HG03280 (cell line): ENCODE measurements at regions not wholly inside any gene's neighbourhood (a gene's known extent, or its start where the extent isn't known, plus 50 kb on each side); places are given as distances from the start of the nearest gene placed in this dataset.

Source experiments
- ATAC-seq: cut with Tn5 transposase; IDR thresholded peaks from one replicate; pipeline ENCODE4 v1.9.1; 2021; ENCODE audit warnings: mild to moderate bottlenecking, moderate library complexity; ENCODE audit not compliant: unreplicated experiment

GRCh38 chr16:62408760-62409159 is 372.5 kb upstream of the CDH8 start:
- no peak for ATAC-seq

DNA sequence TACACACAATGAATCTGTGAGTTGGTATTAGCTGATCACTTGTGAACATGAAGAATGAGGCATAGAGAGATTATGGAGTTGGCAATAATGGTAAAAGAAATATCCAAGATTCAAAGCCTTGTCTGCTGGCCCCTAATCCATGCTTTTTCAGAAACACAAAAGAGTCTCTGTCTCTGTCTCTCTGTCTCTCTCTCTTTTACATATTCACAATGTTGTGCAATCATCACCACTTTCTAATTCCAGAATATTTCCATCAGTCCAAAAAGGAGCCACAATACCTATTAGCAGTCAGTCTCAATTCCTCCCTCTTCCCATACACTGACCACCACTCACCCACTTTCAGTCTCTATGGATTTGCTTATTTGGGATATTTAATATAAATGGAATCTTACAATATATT is 370.1 kb upstream of the CDH8 start:
- ATAC-seq, result no peak

DNA sequence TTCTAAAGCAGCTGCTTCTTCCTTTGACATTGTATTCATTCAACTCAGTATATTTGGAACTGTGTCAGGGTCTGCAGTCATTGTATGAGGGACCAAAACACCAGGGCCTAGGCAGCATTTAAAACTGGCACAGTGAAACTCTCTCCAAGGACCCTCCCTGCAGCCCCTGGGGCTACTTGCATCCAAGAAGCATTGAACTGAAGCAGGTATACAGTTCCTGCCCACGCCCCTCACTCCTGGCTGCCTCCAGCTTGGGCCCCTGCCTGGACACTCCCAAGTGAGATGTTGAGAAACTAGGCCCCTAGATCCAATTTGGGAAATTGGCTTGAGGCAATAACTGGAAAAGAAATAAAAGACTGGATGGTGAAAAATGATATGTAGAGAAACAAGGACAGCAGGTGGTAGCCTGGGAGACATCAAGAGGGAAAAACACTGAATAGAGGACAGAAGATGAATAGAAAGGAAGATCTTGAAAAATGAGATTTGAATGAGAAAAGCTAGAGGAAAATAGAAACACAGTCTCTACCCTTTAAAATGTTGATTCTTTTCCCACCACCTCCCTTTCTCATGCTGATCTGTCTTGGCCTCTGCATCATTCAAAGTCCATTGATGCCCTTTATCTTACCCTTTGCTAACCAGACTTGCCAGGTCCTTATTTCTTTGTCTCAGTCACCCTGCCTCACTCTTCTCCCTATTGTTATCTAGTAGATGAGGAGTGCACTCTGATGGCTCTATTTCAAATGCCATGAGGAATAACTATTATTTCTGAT is 368.8 kb upstream of the CDH8 start:
- ATAC-seq, result no peak

- ATAC-seq, result no peak
Observed at GRCh38 chr16:62392698-62393097, 356.5 kb upstream of the CDH8 start.

DNA sequence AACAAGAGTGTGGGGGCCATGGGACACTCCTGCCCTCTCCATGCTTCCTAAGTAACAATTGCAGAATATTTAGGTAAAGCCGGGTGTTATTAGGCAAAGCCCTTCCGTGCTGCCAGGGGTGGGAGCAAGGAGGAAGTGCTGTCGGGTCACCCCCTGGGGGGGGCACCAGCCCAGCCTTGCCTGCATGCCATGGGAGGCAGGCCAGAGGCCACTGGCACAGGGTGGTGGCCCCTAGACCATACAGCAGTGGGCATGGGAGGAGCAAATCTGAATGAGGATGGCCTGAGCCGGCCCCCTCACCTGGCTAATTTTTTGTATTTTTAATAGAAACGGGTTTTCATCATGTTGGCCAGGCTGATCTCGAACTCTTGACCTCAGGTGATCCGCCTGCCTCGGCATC is 355.7 kb upstream of the CDH8 start:
- no peak for ATAC-seq

- no peak for ATAC-seq
Observed at GRCh38 chr16:62391134-62391533, 354.9 kb upstream of the CDH8 start.

DNA sequence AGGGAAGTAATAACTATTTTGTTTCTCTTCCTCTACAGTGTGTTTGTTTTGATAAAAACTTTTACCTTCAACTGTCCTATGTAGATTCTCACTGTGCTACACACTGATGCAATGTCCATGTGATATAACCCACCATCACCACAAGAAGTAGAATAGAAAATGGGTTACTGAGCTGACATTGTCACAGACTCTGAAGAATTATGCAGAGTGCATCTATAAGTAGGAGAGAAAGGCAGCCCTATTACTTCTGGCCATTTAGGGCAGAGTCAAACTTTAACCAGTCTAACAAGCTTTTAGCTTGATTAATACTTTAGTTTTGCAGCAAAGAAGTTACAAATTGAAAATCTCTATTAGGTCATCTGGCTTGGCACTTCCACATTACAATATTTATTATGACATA is 354.0 kb upstream of the CDH8 start:
- no peak for ATAC-seq

- no peak for ATAC-seq
Observed at GRCh38 chr16:62386411-62386810, 350.2 kb upstream of the CDH8 start.

- ATAC-seq, result no peak
Observed at GRCh38 chr16:62383941-62384340, 347.7 kb upstream of the CDH8 start.

- no peak for ATAC-seq
Observed at GRCh38 chr16:62370445-62370844, 334.2 kb upstream of the CDH8 start.

GRCh38 chr16:62363501-62363900 is 327.3 kb upstream of the CDH8 start:
- no peak for ATAC-seq

- no peak for ATAC-seq
Observed at GRCh38 chr16:62353355-62353754, 317.1 kb upstream of the CDH8 start.

- no peak for ATAC-seq
Observed at GRCh38 chr16:62342216-62342615, 306.0 kb upstream of the CDH8 start.

DNA sequence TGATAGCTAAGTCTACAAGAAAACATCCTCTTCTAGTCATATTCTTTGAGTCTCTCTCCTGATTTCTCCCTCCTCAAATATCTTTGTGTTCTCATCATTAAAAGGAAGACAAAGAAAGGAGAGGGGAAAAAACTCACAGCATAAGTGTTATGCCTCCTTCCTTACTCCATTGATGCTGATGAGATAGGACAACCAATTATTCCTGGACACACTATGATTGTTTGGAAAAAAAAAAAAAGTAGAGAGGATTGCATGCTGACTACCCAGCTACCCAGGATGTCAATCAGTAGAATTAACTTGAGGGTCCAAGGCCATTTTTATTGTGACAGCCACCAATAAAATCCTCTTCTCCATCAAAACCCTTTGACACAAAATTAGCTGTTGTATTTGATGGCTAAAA is 299.1 kb upstream of the CDH8 start:
- ATAC-seq, result no peak

- no peak for ATAC-seq
Observed at GRCh38 chr16:62321606-62322005, 285.4 kb upstream of the CDH8 start.

DNA sequence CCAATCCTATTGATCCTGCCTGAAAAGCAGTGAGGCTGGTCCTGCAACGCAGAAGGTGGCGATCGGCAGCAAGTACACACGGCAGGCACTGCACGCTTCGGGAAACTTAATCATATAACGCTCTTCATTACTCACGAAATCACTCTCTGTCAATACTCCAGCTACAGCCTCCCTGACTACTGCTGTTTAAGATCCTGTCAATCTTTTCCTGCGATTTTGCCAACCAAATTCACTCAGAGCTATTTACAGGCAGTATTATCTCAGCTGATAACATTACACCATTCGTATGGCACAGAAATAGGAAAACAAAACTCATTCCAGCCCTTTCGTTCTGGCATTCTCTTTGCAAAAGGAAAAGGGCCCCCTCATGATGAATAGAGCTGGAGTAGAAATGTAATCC is 262.4 kb upstream of the CDH8 start:
- ATAC-seq, result no peak

GRCh38 chr16:62294213-62294972 is 258.2 kb upstream of the CDH8 start:
- ATAC-seq, result no peak

DNA sequence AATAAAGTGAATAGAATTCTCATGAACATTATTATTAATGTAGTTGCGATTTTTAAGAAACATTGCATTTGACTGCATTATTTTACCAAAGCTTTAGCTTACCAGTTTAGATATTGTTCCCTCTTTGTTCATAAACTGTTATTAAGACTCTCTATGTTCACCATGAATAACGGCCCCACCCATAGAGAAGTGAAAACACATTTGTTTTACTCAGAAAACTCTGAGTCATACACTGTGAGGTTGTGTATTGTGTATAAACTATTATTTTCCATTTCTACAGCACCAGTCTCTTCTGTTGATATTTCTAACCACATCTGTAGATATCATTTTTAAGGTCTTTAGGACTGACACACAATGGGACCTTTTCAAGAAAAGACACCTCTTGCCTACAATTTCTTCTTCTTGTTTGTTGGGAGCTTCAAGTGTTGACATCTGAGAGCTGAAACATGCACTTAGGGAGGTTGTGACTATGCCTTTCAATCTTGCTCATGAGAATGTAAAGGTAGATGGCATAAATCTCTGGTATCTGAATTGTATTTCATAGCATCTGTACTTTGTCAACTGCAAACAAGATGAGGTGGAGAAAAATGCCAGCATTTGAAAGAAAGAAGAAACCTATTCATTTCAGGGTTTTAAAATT is 252.9 kb upstream of the CDH8 start:
- no peak for ATAC-seq

DNA sequence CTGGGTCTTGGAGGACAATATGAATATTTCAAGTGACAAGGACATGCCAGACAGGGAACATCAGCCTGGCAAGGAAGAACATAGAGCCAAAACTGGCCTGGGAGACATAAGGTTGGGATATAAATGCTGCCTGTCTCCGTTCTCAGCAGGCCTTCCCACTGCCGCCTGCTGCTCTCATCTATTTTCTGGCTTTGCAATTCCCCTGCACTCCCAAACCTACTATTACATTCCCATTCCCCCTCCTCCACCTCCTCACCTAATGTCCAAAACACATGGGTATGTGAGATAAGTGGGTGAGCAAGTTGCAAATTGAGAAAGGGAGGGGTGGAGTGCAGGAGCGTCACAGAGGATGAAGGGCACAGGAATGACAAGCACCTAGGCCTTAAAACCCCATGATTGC is 244.3 kb upstream of the CDH8 start:
- ATAC-seq, result no peak

GRCh38 chr16:62277942-62278341 is 241.7 kb upstream of the CDH8 start:
- no peak for ATAC-seq

DNA sequence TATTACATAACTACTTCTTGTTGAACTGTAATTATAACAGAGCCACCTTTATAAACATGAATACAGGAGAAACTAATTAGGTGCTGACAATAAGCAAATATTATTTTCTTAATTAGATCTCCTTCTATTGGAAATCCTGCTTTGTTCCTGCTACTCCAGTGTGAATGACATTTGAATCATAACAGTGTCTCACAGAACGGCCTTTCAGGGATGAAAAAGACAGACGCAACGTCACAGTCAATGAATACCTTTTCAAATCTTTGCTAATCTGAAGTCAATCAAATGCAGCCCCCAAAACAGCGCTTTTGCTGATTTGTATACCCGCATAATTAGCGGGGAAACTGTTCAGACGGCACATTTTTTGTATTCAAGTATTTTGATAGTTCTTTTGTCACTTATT is 240.4 kb upstream of the CDH8 start:
- no peak for ATAC-seq

DNA sequence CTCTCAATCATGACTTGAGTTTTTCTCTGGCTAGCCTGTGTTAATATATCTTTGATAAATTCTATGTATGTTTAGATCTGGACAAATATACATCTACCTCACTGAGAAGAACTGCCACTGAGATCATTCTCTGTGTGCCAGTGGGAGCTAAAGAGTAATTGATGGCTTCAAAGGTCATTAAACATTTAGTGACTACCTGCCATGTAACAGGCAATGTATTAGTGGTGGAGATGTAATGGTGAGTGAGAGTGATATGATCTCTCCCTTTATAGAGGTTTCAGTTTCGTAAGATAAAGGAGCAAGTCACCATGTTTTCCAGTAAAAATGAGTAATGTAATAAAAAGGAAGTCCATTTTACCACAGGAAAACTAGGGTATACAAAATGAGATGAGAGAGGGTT is 235.8 kb upstream of the CDH8 start:
- ATAC-seq, result no peak
